ENCODE measurements at regions not wholly inside any gene's neighbourhood (a gene's known extent, or its start where the extent isn't known, plus 50 kb on each side); places are given as distances from the start of the nearest gene placed in this dataset.
"Not testable (repeated sequence)": the region's sequence is repeated elsewhere in the genome, so short reads cannot be mapped to it uniquely, and the experiment has no call there.

GRCh38 chr15:95035106-95035505 lies 803.7 kb downstream of the MCTP2 start:
- no peaks in the 10 kb centered on the region for H3K36me3 ChIP-seq (replicated peaks; ENCODE audit: low read depth, low read length)
- no peak overlapping the region for H3K9ac ChIP-seq (ENCODE audit: low read length)
- no peak overlapping the region for H2AFZ ChIP-seq (ENCODE audit: low read depth, low read length)
- H3K4me3 ChIP-seq (ENCODE audit: low read length), result no peak overlapping the region
- no peak overlapping the region for H3K27ac ChIP-seq (ENCODE audit: low read length)
- TF ChIP-seq EZH2phosphoT487 (IDR thresholded peaks at IDR 0.05; ENCODE audit: low read depth), result no peak
- TF ChIP-seq CTCF (IDR thresholded peaks at IDR 0.05; ENCODE audit: low read depth, low read length), result no peak
- H3K79me2 ChIP-seq (ENCODE audit: low read length), result no peaks in the 10 kb centered on the region
- H3K4me1 ChIP-seq (ENCODE audit: low read length), result no peaks in the 10 kb centered on the region
- H4K20me1 ChIP-seq (ENCODE audit: insufficient read depth, low read length), result no peaks in the 10 kb centered on the region
- no peak overlapping the region for H3K4me2 ChIP-seq (ENCODE audit: low read length)
- H3K9me3 ChIP-seq (ENCODE audit: insufficient read depth, low read length), result no peaks in the 10 kb centered on the region
- no peaks in the 10 kb centered on the region for H3K27me3 ChIP-seq (ENCODE audit: low read depth, low read length)

- Histone ChIP-seq H3K27me3 (ENCODE audit: low read depth, low read length) (no peaks in the 10 kb centered on the region), H4K20me1 (ENCODE audit: insufficient read depth, low read length) (no peaks in the 10 kb centered on the region), H3K27ac (ENCODE audit: low read length) (no peak overlapping the region), H3K9me3 (ENCODE audit: insufficient read depth, low read length) (no peaks in the 10 kb centered on the region), H2AFZ (ENCODE audit: low read depth, low read length) (no peak overlapping the region), H3K9ac (ENCODE audit: low read length) (no peak overlapping the region), H3K79me2 (ENCODE audit: low read length) (no peaks in the 10 kb centered on the region), H3K4me3 (ENCODE audit: low read length) (no peak overlapping the region), H3K4me2 (ENCODE audit: low read length) (no peak overlapping the region), H3K4me1 (ENCODE audit: low read length) (no peaks in the 10 kb centered on the region), H3K36me3 (replicated peaks; ENCODE audit: low read depth, low read length) (no peaks in the 10 kb centered on the region)
- no peak for TF ChIP-seq EZH2phosphoT487 (IDR thresholded peaks at IDR 0.05; ENCODE audit: low read depth)
- no peak for TF ChIP-seq CTCF (IDR thresholded peaks at IDR 0.05; ENCODE audit: low read depth, low read length)
These were observed 809.9 kb downstream of the MCTP2 start for GRCh38 chr15:95041297-95041696.

- not testable (repeated sequence) for H2AFZ ChIP-seq (ENCODE audit: low read depth, low read length); H3K4me3 ChIP-seq (ENCODE audit: low read length); H3K4me2 ChIP-seq (ENCODE audit: low read length); H3K9ac ChIP-seq (ENCODE audit: low read length); H3K9me3 ChIP-seq (ENCODE audit: insufficient read depth, low read length); H3K79me2 ChIP-seq (ENCODE audit: low read length); H3K27me3 ChIP-seq (ENCODE audit: low read depth, low read length); H3K4me1 ChIP-seq (ENCODE audit: low read length); H3K36me3 ChIP-seq (replicated peaks; ENCODE audit: low read depth, low read length); H3K27ac ChIP-seq (ENCODE audit: low read length); H4K20me1 ChIP-seq (ENCODE audit: insufficient read depth, low read length)
These were observed 812.0 kb downstream of the MCTP2 start for GRCh38 chr15:95043236-95043932.

GRCh38 chr15:95043933-95044313 lies 812.6 kb downstream of the MCTP2 start:
- H3K27ac ChIP-seq (ENCODE audit: low read length), result no peak overlapping the region
- H3K4me2 ChIP-seq (ENCODE audit: low read length), result no peak overlapping the region
- no peaks in the 10 kb centered on the region for H3K9me3 ChIP-seq (ENCODE audit: insufficient read depth, low read length)
- no peaks in the 10 kb centered on the region for H3K79me2 ChIP-seq (ENCODE audit: low read length)
- no peak overlapping the region for H2AFZ ChIP-seq (ENCODE audit: low read depth, low read length)
- no peak overlapping the region for H3K4me3 ChIP-seq (ENCODE audit: low read length)
- no peaks in the 10 kb centered on the region for H3K27me3 ChIP-seq (ENCODE audit: low read depth, low read length)
- no peaks in the 10 kb centered on the region for H3K36me3 ChIP-seq (replicated peaks; ENCODE audit: low read depth, low read length)
- H3K4me1 ChIP-seq (ENCODE audit: low read length), result no peaks in the 10 kb centered on the region
- H3K9ac ChIP-seq (ENCODE audit: low read length), result no peak overlapping the region
- no peak for TF ChIP-seq EZH2phosphoT487 (IDR thresholded peaks at IDR 0.05; ENCODE audit: low read depth)
- TF ChIP-seq CTCF (IDR thresholded peaks at IDR 0.05; ENCODE audit: low read depth, low read length), result no peak
- H4K20me1 ChIP-seq (ENCODE audit: insufficient read depth, low read length), result no peaks in the 10 kb centered on the region

Data from OCI-LY3 (cell line).